Brain microvascular endothelial cell (primary cell): ENCODE measurements at regions not wholly inside any gene's neighbourhood (a gene's known extent, or its start where the extent isn't known, plus 50 kb on each side); places are given as distances from the start of the nearest gene placed in this dataset.

Experiments used
- DNase-seq: peaks from one replicate; pipeline ENCODE4 v3.0.0-alpha.2; 2020
- H3K27ac ChIP-seq: fragments of 250-450 bp; sonication (Bioruptor Pico); 2 replicates; pipeline ENCODE4 v1.5.1; 2020; ENCODE audit warnings: mild to moderate bottlenecking, moderate library complexity
- H3K27me3 ChIP-seq: fragments of 250-450 bp; sonication (Bioruptor Pico); replicated peaks from 2 replicates; pipeline ENCODE4 v1.5.1; 2020; ENCODE audit warnings: mild to moderate bottlenecking
- H3K36me3 ChIP-seq: fragments of 250-450 bp; sonication (Bioruptor Pico); replicated peaks from 2 replicates; pipeline ENCODE4 v1.5.1; 2020; ENCODE audit warnings: mild to moderate bottlenecking
- H3K4me3 ChIP-seq: 2 replicates; pipeline ENCODE4 v1.5.1; 2011; ENCODE audit warnings: low read depth, mild to moderate bottlenecking, control low read depth, low read length, moderate library complexity
- in situ Hi-C: cut with HindIII; loops from 2 replicates; pipeline ENCODE4 v1.10.0; 2017; ENCODE audit warnings: low sequenced_read_pairs, low pct_ligation_motif_present
- TF ChIP-seq, protein P1 (sequence below): IDR thresholded peaks from 2 replicates; pipeline ENCODE4 v1.5.1; 2011; ENCODE audit warnings: low read depth, mild to moderate bottlenecking, moderate library complexity, low read length, control low read depth, inconsistent platforms; ENCODE audit errors: missing control alignments

DNA sequence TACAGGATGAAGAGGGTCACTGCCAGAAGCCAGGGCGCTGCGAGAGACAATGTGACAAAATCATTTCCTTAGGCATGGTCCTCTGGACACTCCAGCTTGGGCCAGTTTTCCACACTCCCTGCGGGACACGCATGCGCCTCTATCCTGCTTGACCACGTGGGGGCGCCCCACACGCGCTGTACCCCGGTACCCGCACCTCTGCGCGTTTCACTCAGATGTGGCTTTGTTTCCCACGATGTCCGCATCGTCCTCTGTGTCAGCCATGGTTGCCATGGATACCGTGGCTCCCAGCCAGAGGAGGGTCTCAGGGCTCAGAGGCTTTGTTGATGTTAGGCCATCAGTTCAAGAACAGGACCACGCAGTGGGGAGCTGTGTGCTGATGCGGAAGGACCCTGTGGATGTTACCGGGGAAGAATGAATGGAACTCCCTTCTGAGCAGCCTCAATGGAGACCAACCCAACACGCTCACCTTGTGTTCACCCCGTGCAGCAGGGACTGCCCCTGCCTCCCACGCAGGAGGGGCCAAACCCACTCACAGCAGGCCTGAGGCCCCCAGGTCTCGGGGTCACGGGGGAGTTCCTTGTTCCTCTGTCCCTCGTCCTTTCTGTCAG, 65.8 kb upstream of the SLC22A11 start:
- peak; percentile 38 for DNase-seq
- H3K4me3 ChIP-seq = no peak overlapping the region
- H3K27ac ChIP-seq = no peak overlapping the region
- TF ChIP-seq, protein P1, sequence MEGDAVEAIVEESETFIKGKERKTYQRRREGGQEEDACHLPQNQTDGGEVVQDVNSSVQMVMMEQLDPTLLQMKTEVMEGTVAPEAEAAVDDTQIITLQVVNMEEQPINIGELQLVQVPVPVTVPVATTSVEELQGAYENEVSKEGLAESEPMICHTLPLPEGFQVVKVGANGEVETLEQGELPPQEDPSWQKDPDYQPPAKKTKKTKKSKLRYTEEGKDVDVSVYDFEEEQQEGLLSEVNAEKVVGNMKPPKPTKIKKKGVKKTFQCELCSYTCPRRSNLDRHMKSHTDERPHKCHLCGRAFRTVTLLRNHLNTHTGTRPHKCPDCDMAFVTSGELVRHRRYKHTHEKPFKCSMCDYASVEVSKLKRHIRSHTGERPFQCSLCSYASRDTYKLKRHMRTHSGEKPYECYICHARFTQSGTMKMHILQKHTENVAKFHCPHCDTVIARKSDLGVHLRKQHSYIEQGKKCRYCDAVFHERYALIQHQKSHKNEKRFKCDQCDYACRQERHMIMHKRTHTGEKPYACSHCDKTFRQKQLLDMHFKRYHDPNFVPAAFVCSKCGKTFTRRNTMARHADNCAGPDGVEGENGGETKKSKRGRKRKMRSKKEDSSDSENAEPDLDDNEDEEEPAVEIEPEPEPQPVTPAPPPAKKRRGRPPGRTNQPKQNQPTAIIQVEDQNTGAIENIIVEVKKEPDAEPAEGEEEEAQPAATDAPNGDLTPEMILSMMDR = peak; percentile 82
- peaks cover 4% of the 10 kb centered on the region for H3K27me3 ChIP-seq
- in situ Hi-C loops = no loop called here
- H3K36me3 ChIP-seq = no peaks in the 10 kb centered on the region

DNA sequence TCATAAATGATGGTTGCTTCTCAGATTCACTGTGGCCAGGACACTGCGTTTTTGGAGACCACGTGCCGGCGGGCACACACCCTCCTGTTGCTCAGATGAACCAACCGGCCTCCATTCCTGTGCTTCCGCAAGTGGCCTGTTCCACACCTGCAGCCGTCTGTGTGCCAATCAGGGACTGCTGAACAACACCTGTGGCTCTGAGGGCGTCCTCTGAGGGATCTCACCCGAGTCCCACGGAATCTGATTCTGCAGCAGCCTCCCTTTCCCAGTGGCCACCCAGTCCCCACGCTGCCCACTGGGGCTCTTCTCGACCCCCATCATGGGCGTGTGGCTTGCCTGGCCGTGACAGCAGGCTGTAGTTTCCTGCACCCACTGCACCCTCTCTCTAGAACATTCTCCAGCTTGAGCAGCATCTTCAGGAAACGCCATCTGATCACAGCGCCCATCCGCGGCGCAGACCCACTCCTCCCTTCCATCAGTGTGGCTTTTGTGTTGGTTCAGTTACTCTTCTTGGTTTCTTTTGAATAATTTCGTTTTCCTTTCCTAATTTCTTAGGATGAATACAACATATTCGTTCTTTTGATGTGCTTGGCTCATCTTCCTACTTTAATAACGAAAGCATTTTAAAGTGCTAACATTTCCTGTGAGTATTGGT, 65.1 kb upstream of the SLC22A11 start:
- H3K4me3 ChIP-seq = no peak overlapping the region
- in situ Hi-C loops = no loop called here
- TF ChIP-seq, protein P1 = no peak
- peaks cover 2% of the 10 kb centered on the region for H3K27me3 ChIP-seq
- no peak for DNase-seq
- no peak overlapping the region for H3K27ac ChIP-seq
- no peaks in the 10 kb centered on the region for H3K36me3 ChIP-seq

DNA sequence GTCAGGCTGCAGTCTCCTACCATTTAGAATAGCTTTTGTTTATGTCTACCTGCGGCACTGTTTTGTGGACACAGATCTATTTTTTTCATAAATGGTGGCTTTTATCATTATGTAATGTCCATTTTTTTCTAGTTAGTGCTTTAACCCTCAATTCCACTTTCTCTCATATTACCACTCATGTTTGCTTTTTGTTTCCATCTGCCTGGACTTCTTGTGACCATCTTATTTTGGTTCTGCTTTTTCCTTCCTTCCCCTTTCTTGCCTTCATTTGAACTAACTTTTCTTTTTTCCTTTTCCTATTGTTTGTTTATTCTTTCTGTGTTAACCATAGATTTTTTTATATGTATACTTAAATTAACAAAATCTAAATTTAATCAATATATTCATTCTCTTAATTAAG, 63.2 kb upstream of the SLC22A11 start:
- Histone ChIP-seq H3K36me3 (no peaks in the 10 kb centered on the region), H3K27me3 (peaks cover 2% of the 10 kb centered on the region), H3K4me3 (no peak overlapping the region), H3K27ac (no peak overlapping the region)
- in situ Hi-C loops = no loop called here
- no peak for DNase-seq
- TF ChIP-seq, protein P1 = no peak

DNA sequence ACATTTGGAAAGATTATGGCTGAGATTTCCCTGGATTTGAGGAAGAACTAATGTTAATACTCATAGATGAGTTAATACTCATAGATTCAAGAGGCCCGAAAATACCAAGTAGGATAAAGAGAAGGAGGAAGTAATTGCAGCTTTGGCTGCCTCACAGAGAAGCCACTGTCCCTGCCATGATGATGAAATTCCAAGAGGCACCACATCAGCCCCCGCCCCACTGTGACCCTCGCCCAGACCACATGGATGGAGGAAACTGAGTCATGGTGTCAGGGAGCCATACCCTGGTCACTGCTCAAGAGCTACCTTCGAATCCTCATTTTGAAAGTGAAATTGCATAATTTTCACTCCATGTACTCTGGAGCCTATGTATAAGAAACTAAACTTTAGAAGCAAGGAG, 57.6 kb upstream of the SLC22A11 start:
- no peak for DNase-seq
- H3K27me3 ChIP-seq = peaks cover 3% of the 10 kb centered on the region
- H3K27ac ChIP-seq = no peak overlapping the region
- no peak overlapping the region for H3K4me3 ChIP-seq
- TF ChIP-seq, protein P1 = no peak
- H3K36me3 ChIP-seq = no peaks in the 10 kb centered on the region
- in situ Hi-C loops = no loop called here

DNA sequence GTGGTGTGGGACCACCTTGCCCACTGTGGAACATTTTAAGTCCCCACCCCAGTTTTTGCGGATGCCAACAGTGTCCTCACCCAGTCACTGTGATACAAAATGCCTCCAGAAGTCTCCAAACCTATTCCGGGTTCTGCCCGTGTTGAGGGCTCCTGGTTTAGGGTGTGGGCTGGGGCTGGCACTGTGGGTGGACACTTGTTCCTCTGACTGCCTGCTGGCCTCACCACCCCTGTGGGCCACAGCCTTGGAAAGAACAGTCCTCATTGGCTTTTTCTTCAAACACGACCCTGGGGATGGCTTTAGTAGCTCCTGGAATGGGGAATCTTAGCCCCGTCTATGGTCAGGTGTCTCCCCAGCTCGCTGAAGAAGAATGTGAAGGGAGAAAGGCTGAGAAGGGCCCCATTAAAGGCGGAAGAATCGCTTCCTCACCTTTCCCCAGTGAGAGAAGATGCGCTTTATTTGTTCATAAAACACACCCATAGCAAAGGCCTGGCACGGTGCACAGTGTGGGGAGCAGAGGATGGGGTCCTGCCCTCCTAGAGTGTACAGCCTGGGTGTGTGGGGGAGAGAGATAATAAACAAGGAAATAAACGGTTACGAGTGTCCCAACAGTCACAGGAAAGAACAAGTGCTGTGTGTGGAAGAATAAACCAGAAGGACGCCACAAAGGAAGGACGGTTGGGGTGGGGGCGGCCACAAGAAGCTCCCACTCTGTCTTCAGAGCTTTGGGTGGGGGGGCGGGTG, 56.3 kb upstream of the SLC22A11 start:
- peaks cover 3% of the 10 kb centered on the region for H3K27me3 ChIP-seq
- in situ Hi-C loops = no loop called here
- no peak overlapping the region for H3K27ac ChIP-seq
- no peaks in the 10 kb centered on the region for H3K36me3 ChIP-seq
- TF ChIP-seq, protein P1 = no peak
- no peak for DNase-seq
- no peak overlapping the region for H3K4me3 ChIP-seq
